H9 (cell line): ENCODE measurements at regions not wholly inside any gene's neighbourhood (a gene's known extent, or its start where the extent isn't known, plus 50 kb on each side); places are given as distances from the start of the nearest gene placed in this dataset.

Experiments
- DNase-seq: peaks from one replicate; pipeline ENCODE4 v3.0.0-alpha.2; 2017
- H2AFZ ChIP-seq: one replicate; pipeline ENCODE4 v1.6.1; 2013; ENCODE audit warnings: mild to moderate bottlenecking, low read length, control low read depth, moderate library complexity
- H2AK5ac ChIP-seq: 2 replicates; pipeline ENCODE4 v1.6.1; 2013; ENCODE audit warnings: low read length, control low read depth, mixed read lengths; ENCODE audit not compliant: insufficient read length
- H2BK120ac ChIP-seq: one replicate; pipeline ENCODE4 v1.6.1; 2013; ENCODE audit warnings: low read depth, mild to moderate bottlenecking, low read length, control low read depth, inconsistent platforms; ENCODE audit not compliant: poor library complexity, severe bottlenecking
- H2BK12ac ChIP-seq: 2 replicates; pipeline ENCODE4 v1.6.1; 2013; ENCODE audit warnings: low read length, control low read depth, mixed read lengths, low read depth; ENCODE audit not compliant: insufficient read length
- H2BK15ac ChIP-seq: 2 replicates; pipeline ENCODE4 v1.6.1; 2013; ENCODE audit warnings: low read depth, low read length, control low read depth
- H2BK20ac ChIP-seq: one replicate; pipeline ENCODE4 v1.6.1; 2013; ENCODE audit warnings: low read depth, mild to moderate bottlenecking, low read length, control low read depth, inconsistent platforms; ENCODE audit not compliant: poor library complexity, severe bottlenecking
- H2BK5ac ChIP-seq: 2 replicates; pipeline ENCODE4 v1.6.1; 2013; ENCODE audit warnings: low read length, control low read depth, mixed read lengths; ENCODE audit not compliant: insufficient read length
- H3K14ac ChIP-seq: 2 replicates; pipeline ENCODE4 v1.6.1; 2013; ENCODE audit warnings: low read length, control low read depth; ENCODE audit not compliant: insufficient read depth
- H3K18ac ChIP-seq: 2 replicates; pipeline ENCODE4 v1.6.1; 2013; ENCODE audit warnings: low read depth, mild to moderate bottlenecking, mixed read lengths, low read length, control low read depth; ENCODE audit not compliant: insufficient read length
- H3K23ac ChIP-seq: 2 replicates; pipeline ENCODE4 v1.6.1; 2013; ENCODE audit warnings: low read length, control low read depth, mixed read lengths, low read depth; ENCODE audit not compliant: insufficient read length
- H3K23me2 ChIP-seq: 2 replicates; pipeline ENCODE4 v1.6.1; 2013; ENCODE audit warnings: low read depth, mild to moderate bottlenecking, mixed read lengths, low read length, control low read depth; ENCODE audit not compliant: insufficient read length, poor library complexity, severe bottlenecking
- H3K27ac ChIP-seq: 2 replicates; pipeline ENCODE4 v1.5.1; 2013; ENCODE audit warnings: low read length, control low read depth, mixed read lengths, low read depth; ENCODE audit not compliant: insufficient read length
- H3K27me3 ChIP-seq: 2 replicates; pipeline ENCODE4 v1.6.1; 2013; ENCODE audit warnings: low read length, control low read depth, inconsistent platforms; ENCODE audit not compliant: insufficient read depth
- H3K4ac ChIP-seq: 2 replicates; pipeline ENCODE4 v1.6.1; 2013; ENCODE audit warnings: low read depth, mild to moderate bottlenecking, control low read depth, inconsistent platforms, low read length, moderate library complexity
- H3K4me1 ChIP-seq: 2 replicates; pipeline ENCODE4 v1.6.1; 2013; ENCODE audit warnings: low read length, control low read depth, inconsistent platforms; ENCODE audit not compliant: insufficient read depth
- H3K4me2 ChIP-seq: 2 replicates; pipeline ENCODE4 v1.6.1; 2013; ENCODE audit warnings: low read length, control low read depth, mixed read lengths; ENCODE audit not compliant: insufficient read length, insufficient read depth
- H3K56ac ChIP-seq: 2 replicates; pipeline ENCODE4 v1.6.1; 2013; ENCODE audit warnings: low read depth, mild to moderate bottlenecking, mixed read lengths, low read length, control low read depth; ENCODE audit not compliant: insufficient read length
- H3K79me1 ChIP-seq: 2 replicates; pipeline ENCODE4 v1.6.1; 2013; ENCODE audit warnings: low read depth, mild to moderate bottlenecking, moderate library complexity, low read length, control low read depth, inconsistent platforms; ENCODE audit not compliant: insufficient read depth, poor library complexity, severe bottlenecking
- H3K79me2 ChIP-seq: 2 replicates; pipeline ENCODE4 v1.6.1; 2013; ENCODE audit warnings: low read length, control low read depth, inconsistent platforms; ENCODE audit not compliant: insufficient read depth
- H3K9ac ChIP-seq: 2 replicates; pipeline ENCODE4 v1.6.1; 2013; ENCODE audit warnings: low read length, control low read depth, mixed read lengths; ENCODE audit not compliant: insufficient read length; ENCODE audit errors: extremely low read depth
- H3K9me3 ChIP-seq: one replicate; pipeline ENCODE4 v1.6.1; 2013; ENCODE audit warnings: low read depth, low read length, inconsistent platforms; ENCODE audit not compliant: control insufficient read depth
- H3T11ph ChIP-seq: one replicate; pipeline ENCODE4 v1.6.1; 2013; ENCODE audit warnings: mild to moderate bottlenecking, low read length, control low read depth, inconsistent platforms
- H4K20me1 ChIP-seq: one replicate; pipeline ENCODE4 v1.6.1; 2013; ENCODE audit not compliant: control insufficient read depth, insufficient read length, insufficient read depth
- H4K5ac ChIP-seq: 2 replicates; pipeline ENCODE4 v1.6.1; 2013; ENCODE audit warnings: low read depth, mild to moderate bottlenecking, mixed read lengths, low read length, control low read depth; ENCODE audit not compliant: insufficient read length
- H4K8ac ChIP-seq: replicated peaks from 2 replicates; pipeline ENCODE4 v1.6.1; 2013; ENCODE audit warnings: low read length, control low read depth, mixed read lengths, low read depth; ENCODE audit not compliant: insufficient read length
- H4K91ac ChIP-seq: 2 replicates; pipeline ENCODE4 v1.6.1; 2013; ENCODE audit warnings: low read depth, mild to moderate bottlenecking, moderate library complexity, mixed read lengths, low read length, control low read depth; ENCODE audit not compliant: insufficient read length
- H3K27ac Mint-ChIP-seq, 3 experiments: 2 replicates in 2 of 3; 3 replicates in 1 of 3; pipeline ENCODE4 v1.8.0; 2020 to 2021; ENCODE audit warnings: mixed read lengths in 3 of 3, mild to moderate bottlenecking in 1 of 3, moderate library complexity in 1 of 3
- H3K27me3 Mint-ChIP-seq: 2 replicates; pipeline ENCODE4 v1.8.0; 2021; ENCODE audit warnings: low read depth, mild to moderate bottlenecking, moderate library complexity, mixed read lengths
- H3K36me3 Mint-ChIP-seq, 3 experiments: 2 replicates in 2 of 3; 3 replicates in 1 of 3; pipeline ENCODE4 v1.8.0; 2020 to 2021; ENCODE audit warnings: low read depth in 3 of 3, mixed read lengths in 3 of 3; ENCODE audit not compliant: insufficient read depth in 1 of 3
- H3K4me1 Mint-ChIP-seq, 2 experiments: 2 replicates each; pipeline ENCODE4 v1.8.0; 2020; ENCODE audit warnings: mixed read lengths in 2 of 2
- H3K4me3 Mint-ChIP-seq, 2 experiments: 2 replicates in 1 of 2; 3 replicates in 1 of 2; pipeline ENCODE4 v1.8.0; 2020 to 2021; ENCODE audit warnings: mild to moderate bottlenecking in 2 of 2, mixed read lengths in 2 of 2, moderate library complexity in 1 of 2
- H3K9me3 Mint-ChIP-seq, 2 experiments: 2 replicates in 1 of 2; 3 replicates in 1 of 2; pipeline ENCODE4 v1.8.0; 2020; ENCODE audit warnings: mild to moderate bottlenecking in 2 of 2, mixed read lengths in 2 of 2, moderate library complexity in 1 of 2
- CTCF ChIP-seq: fragments of 200-600 bp; sonication (generic); conservative IDR thresholded peaks from 3 replicates; pipeline ENCODE4 v1.8.0; 2021; ENCODE audit warnings: antibody characterized with exemption, mild to moderate bottlenecking
- WGBS: extraction: QIAGEN DNeasy Blood & Tissue Kit; methylation state at CpG from one replicate; pipeline ENCODE4 v1.1.7; 2013; ENCODE audit warnings: missing lambda C conversion rate, low lambda C conversion rate, mixed read lengths; ENCODE audit not compliant: insufficient read length; ENCODE audit errors: extremely low coverage; 5-methylcytosine and 5-hydroxymethylcytosine counted together

- no peaks in the 10 kb centered on the region for H3K9me3 ChIP-seq
- H3K27ac ChIP-seq = no peak overlapping the region
- H4K91ac ChIP-seq = no peak overlapping the region
- no peak overlapping the region for H3K14ac ChIP-seq
- H3K9me3 Mint-ChIP-seq = peaks cover 3 to 5% of the 10 kb centered on the region in 2 experiments
- H2BK15ac ChIP-seq = no peak overlapping the region
- H3K36me3 Mint-ChIP-seq = peaks cover 0 to 4% (median 2%) of the 10 kb centered on the region in 3 experiments; a peak in 2 of 7 replicates
- H3K27me3 Mint-ChIP-seq = peaks cover 9% of the 10 kb centered on the region
- H3K79me1 ChIP-seq = no peaks in the 10 kb centered on the region
- no peak overlapping the region for H3K23ac ChIP-seq
- H3T11ph ChIP-seq = no peak overlapping the region
- H2BK120ac ChIP-seq = no peak overlapping the region
- no peak overlapping the region for H3K9ac ChIP-seq
- DNase-seq = no peak
- no peak overlapping the region for H4K5ac ChIP-seq
- WGBS = no CpG with 5 or more reads among the region's 3 CpGs
- no peak overlapping the region for H2BK5ac ChIP-seq
- no peak overlapping the region for H4K8ac ChIP-seq
- H2AK5ac ChIP-seq = no peak overlapping the region
- H3K4me2 ChIP-seq = no peak overlapping the region
- H3K4me3 Mint-ChIP-seq = no peak overlapping the region
- no peak overlapping the region for H3K27ac Mint-ChIP-seq
- H3K23me2 ChIP-seq = no peaks in the 10 kb centered on the region
- H2BK20ac ChIP-seq = no peak overlapping the region
- no peak for TF ChIP-seq CTCF
- peaks cover 9 to 20% of the 10 kb centered on the region in 2 experiments for H3K4me1 Mint-ChIP-seq
- H3K56ac ChIP-seq = no peak overlapping the region
- H2AFZ ChIP-seq = no peak overlapping the region
- H3K18ac ChIP-seq = no peak overlapping the region
- H3K4ac ChIP-seq = no peak overlapping the region
- H3K27me3 ChIP-seq = no peaks in the 10 kb centered on the region
- no peak overlapping the region for H2BK12ac ChIP-seq
- no peaks in the 10 kb centered on the region for H4K20me1 ChIP-seq
- H3K4me1 ChIP-seq = peaks cover 4% of the 10 kb centered on the region; the same call in 1 of the 2 replicates
- no peaks in the 10 kb centered on the region for H3K79me2 ChIP-seq
Observed at GRCh38 chr16:86982347-86982596, 334.9 kb downstream of the C16orf95 start.
